ENCODE measurements at regions not wholly inside any gene's neighbourhood (a gene's known extent, or its start where the extent isn't known, plus 50 kb on each side); places are given as distances from the start of the nearest gene placed in this dataset.
A peak's percentile ranks its signal among the peaks of the same experiment; 100 is the strongest.
"Not testable (repeated sequence)": the region's sequence is repeated elsewhere in the genome, so short reads cannot be mapped to it uniquely, and the experiment has no call there.

- in situ Hi-C loops (cut with HindIII; ENCODE audit: extremely low pct_ligation_motif_present, low pct_unique_long_range_greater_than_20kb), result no loop called here
- intact Hi-C loops (cut with micrococcal nuclease; ENCODE audit: unreplicated experiment), result loop anchor here (2.0 kb wide), 1 partner anchor 45 kb away; no protein-coding TSS in a partner anchor
- Histone ChIP-seq H3K79me2 (ENCODE audit: insufficient read depth, low read length) (no peaks in the 10 kb centered on the region), H3K36me3 (replicated peaks in 1 of 2; ENCODE audit: control insufficient read depth in 1 of 2, insufficient read depth in 2 of 2, low read length in 2 of 2) (no peaks in the 10 kb centered on the region), H3K27me3 (ENCODE audit: control insufficient read depth in 1 of 2, insufficient read depth in 2 of 2, low read length in 2 of 2) (peaks cover 0 to 23% of the 10 kb centered on the region in 2 experiments), H3K4me2 (ENCODE audit: low read depth, low read length) (no peak overlapping the region), H3K4me1 (ENCODE audit: insufficient read depth, low read length) (no peaks in the 10 kb centered on the region), H3K27ac (ENCODE audit: extremely low read length, insufficient read depth, low read length) (no peak overlapping the region), H4K20me1 (ENCODE audit: insufficient read depth, low read length) (no peaks in the 10 kb centered on the region), H3K9ac (ENCODE audit: insufficient read depth, low read depth, low read length) (no peak overlapping the region), H3K4me3 (replicated peaks in 1 of 3; ENCODE audit: insufficient read depth in 1 of 3, low read depth in 2 of 3, low read length in 3 of 3) (no peak overlapping the region), H3K9me3 (ENCODE audit: low read length) (peaks cover 17% of the 10 kb centered on the region), H2AFZ (ENCODE audit: low read length) (no peak overlapping the region)
- no peak for FAIRE-seq
- ChIA-PET CTCF (ENCODE audit: low intra/inter-chr PET ratio, low total read pairs) (no interaction called here), POLR2A (no interaction called here)
- WGBS (ENCODE audit: low lambda C conversion rate), result 2% methylated on average over 4 of the region's 5 CpGs
- TF ChIP-seq SMC3 (IDR thresholded peaks at IDR 0.05; ENCODE audit: low read length) (no peak), ZNF24 (IDR thresholded peaks at IDR 0.05) (no peak)
- no peak for ATAC-seq
- BruUV-seq (replicated peaks), result no TSS peak
- no peak for DNase-seq (ENCODE audit: low spot score)
These were observed 79.8 kb downstream of the MRPL36 start for GRCh38 chr5:1719860-1720259.

GRCh38 chr5:1718669-1719068, 81.0 kb downstream of the MRPL36 start:
- 5% methylated on average over 3 of the region's 3 CpGs for WGBS (ENCODE audit: low lambda C conversion rate)
- no peak for TF ChIP-seq SP5 (CRISPR knock-in tag; IDR thresholded peaks at IDR 0.05; ENCODE audit: borderline replicate concordance, low read depth)
- TF ChIP-seq ZNF317 (CRISPR knock-in tag; IDR thresholded peaks at IDR 0.05), result peak; percentile 99
- intact Hi-C loops (cut with micrococcal nuclease; ENCODE audit: unreplicated experiment) (loop anchor here (2.0 kb wide), 1 partner anchor 44 kb away; no protein-coding TSS in a partner anchor), in situ Hi-C loops (cut with HindIII; ENCODE audit: extremely low pct_ligation_motif_present, low pct_unique_long_range_greater_than_20kb) (no loop called here)
- no peak overlapping the region for H3K4me3 ChIP-seq (replicated peaks in 1 of 3; ENCODE audit: insufficient read depth in 1 of 3, low read depth in 2 of 3, low read length in 3 of 3)
- no TSS peak for BruUV-seq (replicated peaks)
- H3K79me2 ChIP-seq (ENCODE audit: insufficient read depth, low read length), result no peaks in the 10 kb centered on the region
- H3K4me1 ChIP-seq (ENCODE audit: insufficient read depth, low read length), result no peaks in the 10 kb centered on the region
- ChIA-PET CTCF (ENCODE audit: low intra/inter-chr PET ratio, low total read pairs) (no interaction called here), POLR2A (no interaction called here)
- peaks cover 17% of the 10 kb centered on the region for H3K9me3 ChIP-seq (ENCODE audit: low read length)
- no peaks in the 10 kb centered on the region for H4K20me1 ChIP-seq (ENCODE audit: insufficient read depth, low read length)
- H3K27ac ChIP-seq (ENCODE audit: extremely low read length, insufficient read depth, low read length), result no peak overlapping the region
- H2AFZ ChIP-seq (ENCODE audit: low read length), result no peak overlapping the region
- ATAC-seq, result no peak
- H3K9ac ChIP-seq (ENCODE audit: insufficient read depth, low read depth, low read length), result no peak overlapping the region
- no peaks in the 10 kb centered on the region for H3K36me3 ChIP-seq (replicated peaks in 1 of 2; ENCODE audit: control insufficient read depth in 1 of 2, insufficient read depth in 2 of 2, low read length in 2 of 2)
- no peak for DNase-seq (ENCODE audit: low spot score)
- no peak overlapping the region for H3K4me2 ChIP-seq (ENCODE audit: low read depth, low read length)
- no peak for FAIRE-seq
- peaks cover 0 to 15% of the 10 kb centered on the region in 2 experiments; a peak in 4 of 5 replicates for H3K27me3 ChIP-seq (ENCODE audit: control insufficient read depth in 1 of 2, insufficient read depth in 2 of 2, low read length in 2 of 2)

GRCh38 chr5:1710091-1710490, 89.5 kb downstream of the MRPL36 start:
- BruUV-seq (replicated peaks); ATAC-seq; H4K20me1 ChIP-seq (ENCODE audit: insufficient read depth, low read length); in situ Hi-C loops (cut with HindIII; ENCODE audit: extremely low pct_ligation_motif_present, low pct_unique_long_range_greater_than_20kb); DNase-seq (ENCODE audit: low spot score); H3K9me3 ChIP-seq (ENCODE audit: low read length); H3K9ac ChIP-seq (ENCODE audit: insufficient read depth, low read depth, low read length); H3K36me3 ChIP-seq (replicated peaks in 1 of 2; ENCODE audit: control insufficient read depth in 1 of 2, insufficient read depth in 2 of 2, low read length in 2 of 2); intact Hi-C loops (cut with micrococcal nuclease; ENCODE audit: unreplicated experiment); CTCF ChIA-PET (ENCODE audit: low intra/inter-chr PET ratio, low total read pairs); FAIRE-seq; H3K4me1 ChIP-seq (ENCODE audit: insufficient read depth, low read length); H3K79me2 ChIP-seq (ENCODE audit: insufficient read depth, low read length); H3K27ac ChIP-seq (ENCODE audit: extremely low read length, insufficient read depth, low read length); H3K4me2 ChIP-seq (ENCODE audit: low read depth, low read length); H2AFZ ChIP-seq (ENCODE audit: low read length); H3K4me3 ChIP-seq (replicated peaks in 1 of 3; ENCODE audit: insufficient read depth in 1 of 3, low read depth in 2 of 3, low read length in 3 of 3); POLR2A ChIA-PET: not testable (repeated sequence)
- WGBS (ENCODE audit: low lambda C conversion rate), result no CpG with 5 or more reads among the region's 21 CpGs
- H3K27me3 ChIP-seq (ENCODE audit: control insufficient read depth in 1 of 2, insufficient read depth in 2 of 2, low read length in 2 of 2), result peaks cover 4 to 25% of the 10 kb centered on the region in 2 experiments; a peak in 3 of 5 replicates

Data from HepG2 (cell line).